GM12874 (cell line): ENCODE measurements at regions not wholly inside any gene's neighbourhood (a gene's known extent, or its start where the extent isn't known, plus 50 kb on each side); places are given as distances from the start of the nearest gene placed in this dataset.

Experiments used
- TF ChIP-seq, protein P1 (sequence below): IDR thresholded peaks from 2 replicates; pipeline ENCODE4 v1.5.1; 2011; ENCODE audit warnings: low read depth, mild to moderate bottlenecking, control low read depth, low read length, moderate library complexity; ENCODE audit not compliant: insufficient read depth

GRCh38 chr10:120793088-120793487 is 58.1 kb upstream of the WDR11 start:
- TF ChIP-seq, protein P1, sequence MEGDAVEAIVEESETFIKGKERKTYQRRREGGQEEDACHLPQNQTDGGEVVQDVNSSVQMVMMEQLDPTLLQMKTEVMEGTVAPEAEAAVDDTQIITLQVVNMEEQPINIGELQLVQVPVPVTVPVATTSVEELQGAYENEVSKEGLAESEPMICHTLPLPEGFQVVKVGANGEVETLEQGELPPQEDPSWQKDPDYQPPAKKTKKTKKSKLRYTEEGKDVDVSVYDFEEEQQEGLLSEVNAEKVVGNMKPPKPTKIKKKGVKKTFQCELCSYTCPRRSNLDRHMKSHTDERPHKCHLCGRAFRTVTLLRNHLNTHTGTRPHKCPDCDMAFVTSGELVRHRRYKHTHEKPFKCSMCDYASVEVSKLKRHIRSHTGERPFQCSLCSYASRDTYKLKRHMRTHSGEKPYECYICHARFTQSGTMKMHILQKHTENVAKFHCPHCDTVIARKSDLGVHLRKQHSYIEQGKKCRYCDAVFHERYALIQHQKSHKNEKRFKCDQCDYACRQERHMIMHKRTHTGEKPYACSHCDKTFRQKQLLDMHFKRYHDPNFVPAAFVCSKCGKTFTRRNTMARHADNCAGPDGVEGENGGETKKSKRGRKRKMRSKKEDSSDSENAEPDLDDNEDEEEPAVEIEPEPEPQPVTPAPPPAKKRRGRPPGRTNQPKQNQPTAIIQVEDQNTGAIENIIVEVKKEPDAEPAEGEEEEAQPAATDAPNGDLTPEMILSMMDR = no peak

DNA sequence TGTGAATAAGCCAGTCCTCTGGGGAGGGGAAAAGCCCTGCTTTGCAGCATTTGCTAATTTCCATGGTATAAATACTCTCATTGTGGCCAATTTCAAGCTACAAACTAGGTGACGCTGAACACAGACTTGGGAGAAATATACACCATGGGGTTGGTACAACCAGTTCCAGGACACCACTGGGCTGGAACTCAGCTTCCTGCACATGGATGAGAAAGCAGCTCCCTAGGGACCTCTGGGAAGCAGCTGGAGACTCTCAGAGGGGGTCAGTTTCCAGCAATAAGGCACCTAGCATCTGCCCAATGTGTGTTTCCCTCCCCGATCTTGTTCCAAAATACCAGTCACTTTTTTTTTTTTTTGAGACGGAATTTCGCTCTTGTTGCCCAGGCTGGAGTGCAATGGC is 56.8 kb upstream of the WDR11 start:
- TF ChIP-seq, protein P1 = no peak

DNA sequence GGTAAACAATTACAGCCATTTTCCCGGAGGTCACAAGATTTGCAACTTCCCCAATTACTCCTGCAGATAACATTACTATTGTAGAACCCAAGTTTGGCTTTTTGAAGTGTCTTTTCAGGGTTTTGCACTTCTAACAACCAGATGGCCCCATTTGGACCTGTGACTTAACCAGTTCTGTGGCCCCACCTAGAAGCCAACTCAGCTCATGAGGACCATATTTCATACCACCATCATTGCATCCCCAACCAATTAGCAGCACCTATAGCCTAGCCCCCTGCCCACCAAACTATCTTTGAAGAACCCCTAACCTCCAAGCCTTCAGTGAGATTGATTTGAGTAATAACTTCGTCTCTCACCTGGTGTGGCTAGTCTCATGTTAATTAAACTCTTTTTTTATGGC is 51.3 kb upstream of the WDR11 start:
- TF ChIP-seq, protein P1 = no peak

GRCh38 chr10:120800528-120801323 is 50.4 kb upstream of the WDR11 start:
- TF ChIP-seq, protein P1 = no peak
